ENCODE measurements at regions not wholly inside any gene's neighbourhood (a gene's known extent, or its start where the extent isn't known, plus 50 kb on each side); places are given as distances from the start of the nearest gene placed in this dataset.

- no peak for TF ChIP-seq POLR2A (IDR thresholded peaks at IDR 0.05; ENCODE audit: low read depth)
- no peak for TF ChIP-seq CTCF (IDR thresholded peaks at IDR 0.05)
- no peak for TF ChIP-seq POLR2AphosphoS5 (IDR thresholded peaks at IDR 0.05)
- no peak for TF ChIP-seq EP300 (IDR thresholded peaks at IDR 0.05)
These were observed 78.1 kb upstream of the SPTBN1 start for GRCh38 chr2:54377901-54378493.
